ENCODE measurements at regions not wholly inside any gene's neighbourhood (a gene's known extent, or its start where the extent isn't known, plus 50 kb on each side); places are given as distances from the start of the nearest gene placed in this dataset.

DNA sequence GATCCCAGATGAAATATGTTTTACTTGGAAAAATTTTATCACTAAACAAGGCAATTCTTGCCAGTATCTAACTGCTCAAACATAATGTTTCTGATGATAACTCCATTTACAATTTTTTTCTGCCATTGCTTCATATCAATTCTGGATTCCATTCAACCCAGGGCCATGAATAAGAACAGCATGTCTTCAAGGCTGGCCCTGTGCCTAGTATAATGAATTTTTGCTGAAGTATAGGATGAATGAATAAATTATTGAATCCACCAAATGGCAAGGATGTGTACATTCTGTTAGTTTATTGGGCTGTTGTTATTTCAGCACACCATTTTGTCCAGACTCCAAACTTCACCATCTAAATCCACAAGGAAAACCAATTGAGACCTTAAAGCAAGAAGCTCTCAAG lies 414.7 kb downstream of the HS3ST3B1 start:
- DNase-seq (ENCODE audit: extremely low spot score), result no peak
- TF ChIP-seq, protein P1, sequence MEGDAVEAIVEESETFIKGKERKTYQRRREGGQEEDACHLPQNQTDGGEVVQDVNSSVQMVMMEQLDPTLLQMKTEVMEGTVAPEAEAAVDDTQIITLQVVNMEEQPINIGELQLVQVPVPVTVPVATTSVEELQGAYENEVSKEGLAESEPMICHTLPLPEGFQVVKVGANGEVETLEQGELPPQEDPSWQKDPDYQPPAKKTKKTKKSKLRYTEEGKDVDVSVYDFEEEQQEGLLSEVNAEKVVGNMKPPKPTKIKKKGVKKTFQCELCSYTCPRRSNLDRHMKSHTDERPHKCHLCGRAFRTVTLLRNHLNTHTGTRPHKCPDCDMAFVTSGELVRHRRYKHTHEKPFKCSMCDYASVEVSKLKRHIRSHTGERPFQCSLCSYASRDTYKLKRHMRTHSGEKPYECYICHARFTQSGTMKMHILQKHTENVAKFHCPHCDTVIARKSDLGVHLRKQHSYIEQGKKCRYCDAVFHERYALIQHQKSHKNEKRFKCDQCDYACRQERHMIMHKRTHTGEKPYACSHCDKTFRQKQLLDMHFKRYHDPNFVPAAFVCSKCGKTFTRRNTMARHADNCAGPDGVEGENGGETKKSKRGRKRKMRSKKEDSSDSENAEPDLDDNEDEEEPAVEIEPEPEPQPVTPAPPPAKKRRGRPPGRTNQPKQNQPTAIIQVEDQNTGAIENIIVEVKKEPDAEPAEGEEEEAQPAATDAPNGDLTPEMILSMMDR (IDR thresholded peaks at IDR 0.05; ENCODE audit: control extremely low read depth, extremely low read depth, low read depth, missing control alignments), result no peak
- ChIA-PET POLR2A (no interaction called here), CTCF (interaction anchor here (1.8 kb wide), 1 partner anchor 13 kb away, joined by 4 read pairs; no protein-coding TSS in a partner anchor)

DNA sequence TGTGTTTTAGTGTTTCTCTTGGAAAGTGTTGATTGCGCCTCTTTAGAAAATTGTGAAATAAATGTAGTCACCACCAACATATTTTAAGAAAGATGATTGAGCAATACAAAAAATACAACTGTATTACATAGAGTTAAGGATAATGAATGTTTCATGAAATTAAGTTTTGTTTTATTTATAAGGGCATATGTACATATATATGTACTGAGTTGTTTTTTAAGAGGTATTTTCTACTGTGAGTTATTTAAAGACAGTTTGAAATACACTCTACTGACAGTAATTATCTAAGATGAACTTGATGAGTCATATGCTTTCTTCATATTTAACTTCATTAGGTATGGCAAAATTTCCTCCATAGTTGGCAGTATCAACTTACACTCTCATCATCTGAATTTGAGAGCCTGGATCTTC lies 411.7 kb downstream of the HS3ST3B1 start:
- TF ChIP-seq, protein P1 (IDR thresholded peaks at IDR 0.05; ENCODE audit: control extremely low read depth, extremely low read depth, low read depth, missing control alignments), result no peak
- ChIA-PET POLR2A (no interaction called here), CTCF (no interaction called here)
- DNase-seq (ENCODE audit: extremely low spot score), result no peak

DNA sequence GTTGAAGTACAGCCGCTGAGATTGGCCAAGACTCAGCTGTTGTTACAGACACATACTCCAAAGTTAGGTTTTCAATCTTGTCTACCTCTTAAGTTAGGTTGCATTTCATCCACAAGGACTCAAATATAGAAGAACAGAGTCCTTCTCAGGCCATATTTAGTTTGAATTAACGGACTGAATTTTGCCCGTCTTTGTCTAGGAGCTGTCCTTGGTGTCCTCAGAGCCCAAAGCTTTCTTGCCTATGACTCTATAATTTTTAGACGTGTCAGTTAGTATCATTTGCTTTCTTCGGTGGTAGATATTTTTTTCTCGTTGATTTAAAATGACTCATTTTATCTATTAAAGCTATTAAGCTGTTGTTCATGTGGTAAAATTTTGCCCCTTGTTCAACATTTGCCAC lies 403.2 kb downstream of the HS3ST3B1 start:
- TF ChIP-seq, protein P1 (IDR thresholded peaks at IDR 0.05; ENCODE audit: control extremely low read depth, extremely low read depth, low read depth, missing control alignments), result no peak
- POLR2A ChIA-PET, result no interaction called here
- CTCF ChIA-PET, result interaction anchor here (1.3 kb wide), 1 partner anchor 15 kb away, joined by 3 read pairs; no protein-coding TSS in a partner anchor
- no peak for DNase-seq (ENCODE audit: extremely low spot score)

DNA sequence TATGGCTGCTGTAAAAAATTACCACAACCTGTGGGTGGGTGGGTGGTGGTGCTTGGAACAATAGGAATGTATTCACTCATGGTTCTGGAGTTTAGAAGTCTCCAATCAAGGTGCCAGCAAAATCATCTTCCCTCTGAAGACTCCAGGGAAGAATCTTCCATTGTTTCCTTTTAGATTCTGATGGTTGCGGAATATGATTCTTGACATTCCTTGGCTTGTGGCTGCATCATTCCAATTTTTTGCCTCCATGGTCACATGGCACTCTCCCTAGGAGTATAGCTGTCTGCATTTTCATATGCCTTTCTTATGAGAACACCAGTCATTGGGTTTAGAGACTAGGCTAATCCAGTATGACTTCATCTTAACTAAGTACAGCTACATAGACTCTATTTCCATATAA lies 401.0 kb downstream of the HS3ST3B1 start:
- DNase-seq (ENCODE audit: extremely low spot score), result no peak
- POLR2A ChIA-PET, result no interaction called here
- CTCF ChIA-PET, result no interaction called here
- TF ChIP-seq, protein P1 (IDR thresholded peaks at IDR 0.05; ENCODE audit: control extremely low read depth, extremely low read depth, low read depth, missing control alignments), result no peak

DNA sequence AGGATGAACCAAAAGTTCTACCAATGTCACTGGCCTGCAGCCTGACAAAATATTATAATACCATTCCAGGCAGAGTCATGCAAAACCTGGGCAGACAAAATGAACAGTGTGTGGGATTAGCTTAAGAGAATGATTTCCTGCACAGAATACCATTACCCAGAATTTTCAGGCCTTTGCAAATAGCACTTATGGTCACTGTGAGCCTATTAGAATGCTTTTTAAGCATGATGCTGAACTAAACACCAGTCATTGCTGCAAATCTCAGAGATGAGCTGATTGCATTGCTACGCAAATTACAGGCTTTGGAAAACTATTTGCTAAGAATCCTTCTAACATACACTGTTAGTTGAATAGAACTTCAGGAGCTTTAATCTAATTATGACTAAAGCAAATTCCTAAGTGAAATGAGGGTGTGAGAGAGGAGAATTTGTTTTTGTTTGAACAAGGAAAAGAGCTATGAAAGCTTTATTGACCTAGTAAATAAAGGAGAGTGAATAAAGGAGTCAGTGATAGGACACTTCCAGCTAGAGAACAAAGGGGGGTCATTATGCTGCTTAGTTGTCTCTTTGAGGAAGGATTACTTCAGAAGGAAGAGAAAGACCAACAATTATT lies 398.8 kb downstream of the HS3ST3B1 start:
- TF ChIP-seq, protein P1 (IDR thresholded peaks at IDR 0.05; ENCODE audit: control extremely low read depth, extremely low read depth, low read depth, missing control alignments), result no peak
- CTCF ChIA-PET, result interaction anchor here (1.0 to 1.5 kb wide), 4 partner anchors 20 to 136 kb away, joined by 3 to 4 read pairs (median 4); no protein-coding TSS in a partner anchor
- no peak for DNase-seq (ENCODE audit: extremely low spot score)
- POLR2A ChIA-PET, result no interaction called here

DNA sequence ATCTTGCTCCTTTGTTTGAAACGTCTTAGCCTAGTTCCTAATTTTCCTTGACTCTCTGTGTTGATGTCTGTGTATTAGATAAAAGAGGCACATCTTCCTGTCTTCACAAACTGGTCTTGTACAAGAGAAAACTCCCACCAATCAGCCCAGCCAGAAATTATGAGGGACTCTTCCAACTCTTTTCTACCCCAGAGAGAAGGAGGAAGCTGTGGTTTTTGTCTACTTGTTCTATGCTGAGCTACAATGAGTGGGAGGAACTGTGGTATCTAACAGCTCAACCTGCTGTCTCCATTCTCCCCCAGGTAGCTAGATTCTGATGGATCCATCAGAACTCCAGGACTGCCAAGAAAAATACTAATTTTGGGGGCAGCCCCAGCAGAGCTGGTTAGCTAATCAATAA lies 392.5 kb downstream of the HS3ST3B1 start:
- ChIA-PET POLR2A (no interaction called here), CTCF (no interaction called here)
- TF ChIP-seq, protein P1 (IDR thresholded peaks at IDR 0.05; ENCODE audit: control extremely low read depth, extremely low read depth, low read depth, missing control alignments), result no peak
- DNase-seq (ENCODE audit: extremely low spot score), result no peak
